ENCODE measurements at regions not wholly inside any gene's neighbourhood (a gene's known extent, or its start where the extent isn't known, plus 50 kb on each side); places are given as distances from the start of the nearest gene placed in this dataset.

DNA sequence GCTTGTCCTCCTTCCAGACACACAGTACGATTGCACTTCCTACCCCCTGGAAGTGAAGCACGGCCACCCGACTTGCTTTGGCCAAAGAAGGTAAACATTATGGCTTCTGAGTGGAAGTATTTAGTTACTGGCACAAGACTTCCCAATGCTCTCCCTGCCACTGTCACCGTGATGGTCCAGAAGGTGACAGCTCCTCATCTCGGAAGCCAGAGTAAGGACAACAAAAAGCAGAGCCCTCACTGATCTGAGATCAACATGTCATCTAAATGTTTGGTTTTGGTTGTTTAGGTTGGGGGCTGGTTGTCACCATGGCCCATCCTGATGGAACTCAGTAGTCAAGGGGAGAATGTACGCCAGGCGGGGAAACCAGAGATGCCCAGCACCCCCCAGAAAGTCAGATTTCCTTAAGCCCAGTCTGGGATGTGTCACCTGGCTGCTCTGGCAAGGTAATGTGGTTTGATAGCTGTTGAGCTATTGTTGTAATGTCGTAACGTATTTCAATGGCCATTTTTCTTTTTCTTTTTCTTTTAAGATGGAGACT is 170.1 kb upstream of the ZNF536 start:
- no peak for DNase-seq (ENCODE audit: low read depth)

GRCh38 chr19:30204721-30205120 is 167.5 kb upstream of the ZNF536 start:
- DNase-seq (ENCODE audit: low read depth), result no peak
- Histone ChIP-seq H3K4me2 (ENCODE audit: low read length) (no peak overlapping the region), H3K9me3 (ENCODE audit: insufficient read depth, low read depth, low read length) (no peaks in the 10 kb centered on the region), H3K36me3 (ENCODE audit: insufficient read depth, low read length) (no peaks in the 10 kb centered on the region), H4K20me1 (ENCODE audit: insufficient read depth, low read length) (no peaks in the 10 kb centered on the region), H3K4me3 (ENCODE audit: insufficient read depth, low read depth, low read length) (no peak overlapping the region), H3K9ac (ENCODE audit: low read length) (no peak overlapping the region), H3K27ac (ENCODE audit: low read depth, low read length) (no peak overlapping the region), H3K79me2 (ENCODE audit: insufficient read depth, low read length) (no peaks in the 10 kb centered on the region), H2AFZ (ENCODE audit: low read depth, low read length) (no peak overlapping the region), H3K27me3 (ENCODE audit: insufficient read depth, low read length) (no peaks in the 10 kb centered on the region), H3K4me1 (ENCODE audit: insufficient read depth, low read length) (no peaks in the 10 kb centered on the region)
- Mint-ChIP-seq H3K36me3 (ENCODE audit: low read depth, unreplicated experiment) (no peaks in the 10 kb centered on the region), H3K4me3 (ENCODE audit: unreplicated experiment) (no peak overlapping the region), H3K9me3 (ENCODE audit: unreplicated experiment) (peaks cover 5% of the 10 kb centered on the region), H3K27me3 (ENCODE audit: low read depth, unreplicated experiment) (peaks cover 37% of the 10 kb centered on the region), H3K4me1 (ENCODE audit: low read depth, unreplicated experiment) (no peaks in the 10 kb centered on the region), H3K27ac (ENCODE audit: unreplicated experiment) (no peak overlapping the region)
- no peak for FAIRE-seq
- no peak for TF ChIP-seq CTCF (IDR thresholded peaks at IDR 0.05; ENCODE audit: insufficient read depth, low read depth, low read length)
- no peak for TF ChIP-seq EZH2 (IDR thresholded peaks at IDR 0.05; ENCODE audit: insufficient read depth, low read length)

More for the DNA sequence above, 170.1 kb upstream of the ZNF536 start:
- H3K9ac ChIP-seq (ENCODE audit: low read length), result no peak overlapping the region
- H3K79me2 ChIP-seq (ENCODE audit: insufficient read depth, low read length), result no peaks in the 10 kb centered on the region
- Mint-ChIP-seq H3K27ac (ENCODE audit: unreplicated experiment) (no peak overlapping the region), H3K27me3 (ENCODE audit: low read depth, unreplicated experiment) (peaks cover 15% of the 10 kb centered on the region), H3K4me3 (ENCODE audit: unreplicated experiment) (no peak overlapping the region), H3K4me1 (ENCODE audit: low read depth, unreplicated experiment) (no peaks in the 10 kb centered on the region), H3K9me3 (ENCODE audit: unreplicated experiment) (peaks cover 7% of the 10 kb centered on the region), H3K36me3 (ENCODE audit: low read depth, unreplicated experiment) (no peaks in the 10 kb centered on the region)
- no peaks in the 10 kb centered on the region for H4K20me1 ChIP-seq (ENCODE audit: insufficient read depth, low read length)
- H3K4me2 ChIP-seq (ENCODE audit: low read length), result no peak overlapping the region
- no peak overlapping the region for H3K27ac ChIP-seq (ENCODE audit: low read depth, low read length)
- H2AFZ ChIP-seq (ENCODE audit: low read depth, low read length), result no peak overlapping the region
- TF ChIP-seq CTCF (IDR thresholded peaks at IDR 0.05; ENCODE audit: insufficient read depth, low read depth, low read length), result no peak
- TF ChIP-seq EZH2 (IDR thresholded peaks at IDR 0.05; ENCODE audit: insufficient read depth, low read length), result no peak
- FAIRE-seq, result no peak
- no peaks in the 10 kb centered on the region for H3K27me3 ChIP-seq (ENCODE audit: insufficient read depth, low read length)
- no peaks in the 10 kb centered on the region for H3K4me1 ChIP-seq (ENCODE audit: insufficient read depth, low read length)
- H3K4me3 ChIP-seq (ENCODE audit: insufficient read depth, low read depth, low read length), result no peak overlapping the region
- no peaks in the 10 kb centered on the region for H3K36me3 ChIP-seq (ENCODE audit: insufficient read depth, low read length)
- H3K9me3 ChIP-seq (ENCODE audit: insufficient read depth, low read depth, low read length), result no peaks in the 10 kb centered on the region

GRCh38 chr19:30206187-30206586 is 166.0 kb upstream of the ZNF536 start:
- TF ChIP-seq CTCF (IDR thresholded peaks at IDR 0.05; ENCODE audit: insufficient read depth, low read depth, low read length) (no peak), EZH2 (IDR thresholded peaks at IDR 0.05; ENCODE audit: insufficient read depth, low read length) (no peak)
- H3K4me3 ChIP-seq (ENCODE audit: insufficient read depth, low read depth, low read length), result no peak overlapping the region
- no peak for DNase-seq (ENCODE audit: low read depth)
- Mint-ChIP-seq H3K9me3 (ENCODE audit: unreplicated experiment) (peaks cover 5% of the 10 kb centered on the region), H3K4me1 (ENCODE audit: low read depth, unreplicated experiment) (no peaks in the 10 kb centered on the region), H3K27me3 (ENCODE audit: low read depth, unreplicated experiment) (peaks cover 39% of the 10 kb centered on the region), H3K4me3 (ENCODE audit: unreplicated experiment) (no peak overlapping the region), H3K36me3 (ENCODE audit: low read depth, unreplicated experiment) (no peaks in the 10 kb centered on the region), H3K27ac (ENCODE audit: unreplicated experiment) (no peak overlapping the region)
- H3K9me3 ChIP-seq (ENCODE audit: insufficient read depth, low read depth, low read length), result no peaks in the 10 kb centered on the region
- FAIRE-seq, result no peak
- H3K4me2 ChIP-seq (ENCODE audit: low read length), result no peak overlapping the region
- H4K20me1 ChIP-seq (ENCODE audit: insufficient read depth, low read length), result no peaks in the 10 kb centered on the region
- no peaks in the 10 kb centered on the region for H3K36me3 ChIP-seq (ENCODE audit: insufficient read depth, low read length)
- H3K27me3 ChIP-seq (ENCODE audit: insufficient read depth, low read length), result no peaks in the 10 kb centered on the region
- no peak overlapping the region for H3K27ac ChIP-seq (ENCODE audit: low read depth, low read length)
- H2AFZ ChIP-seq (ENCODE audit: low read depth, low read length), result no peak overlapping the region
- no peaks in the 10 kb centered on the region for H3K79me2 ChIP-seq (ENCODE audit: insufficient read depth, low read length)
- H3K9ac ChIP-seq (ENCODE audit: low read length), result no peak overlapping the region
- no peaks in the 10 kb centered on the region for H3K4me1 ChIP-seq (ENCODE audit: insufficient read depth, low read length)
